ENCODE measurements at regions not wholly inside any gene's neighbourhood (a gene's known extent, or its start where the extent isn't known, plus 50 kb on each side); places are given as distances from the start of the nearest gene placed in this dataset.
"Not testable (repeated sequence)": the region's sequence is repeated elsewhere in the genome, so short reads cannot be mapped to it uniquely, and the experiment has no call there.

DNA sequence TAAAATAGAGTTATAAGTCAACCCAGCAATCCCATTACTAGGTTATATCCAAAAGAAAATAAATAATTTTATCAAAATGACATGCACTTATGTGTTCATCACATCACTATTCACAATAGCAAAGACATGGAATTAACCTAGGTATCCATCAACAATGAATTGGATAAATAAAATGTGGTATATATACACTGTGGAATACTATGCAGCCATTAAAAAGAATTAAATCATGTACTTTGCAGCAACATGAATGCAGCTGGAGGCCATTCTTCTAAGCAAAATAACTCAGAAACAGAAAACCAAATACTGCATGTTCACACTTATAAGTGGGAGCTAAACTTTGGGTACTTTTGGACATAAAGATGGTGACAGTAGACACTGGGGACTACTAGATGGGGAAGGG is 626.0 kb downstream of the ADCYAP1 start:
- H3K27me3 ChIP-seq = no peaks in the 10 kb centered on the region
- no peak overlapping the region for H3K27ac ChIP-seq
- DNase-seq = no peak
- intact Hi-C loops (cut with DNase I) = no loop called here
- no peaks in the 10 kb centered on the region for H3K4me1 ChIP-seq
- H3K36me3 ChIP-seq = no peaks in the 10 kb centered on the region
- no peak overlapping the region for H3K4me3 ChIP-seq
- no peak for TF ChIP-seq POLR2A (IDR thresholded peaks at IDR 0.05)
- TF ChIP-seq, protein P1, sequence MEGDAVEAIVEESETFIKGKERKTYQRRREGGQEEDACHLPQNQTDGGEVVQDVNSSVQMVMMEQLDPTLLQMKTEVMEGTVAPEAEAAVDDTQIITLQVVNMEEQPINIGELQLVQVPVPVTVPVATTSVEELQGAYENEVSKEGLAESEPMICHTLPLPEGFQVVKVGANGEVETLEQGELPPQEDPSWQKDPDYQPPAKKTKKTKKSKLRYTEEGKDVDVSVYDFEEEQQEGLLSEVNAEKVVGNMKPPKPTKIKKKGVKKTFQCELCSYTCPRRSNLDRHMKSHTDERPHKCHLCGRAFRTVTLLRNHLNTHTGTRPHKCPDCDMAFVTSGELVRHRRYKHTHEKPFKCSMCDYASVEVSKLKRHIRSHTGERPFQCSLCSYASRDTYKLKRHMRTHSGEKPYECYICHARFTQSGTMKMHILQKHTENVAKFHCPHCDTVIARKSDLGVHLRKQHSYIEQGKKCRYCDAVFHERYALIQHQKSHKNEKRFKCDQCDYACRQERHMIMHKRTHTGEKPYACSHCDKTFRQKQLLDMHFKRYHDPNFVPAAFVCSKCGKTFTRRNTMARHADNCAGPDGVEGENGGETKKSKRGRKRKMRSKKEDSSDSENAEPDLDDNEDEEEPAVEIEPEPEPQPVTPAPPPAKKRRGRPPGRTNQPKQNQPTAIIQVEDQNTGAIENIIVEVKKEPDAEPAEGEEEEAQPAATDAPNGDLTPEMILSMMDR (IDR thresholded peaks at IDR 0.05) = no peak
- TF ChIP-seq EP300 (IDR thresholded peaks at IDR 0.05) = no peak
- no peaks in the 10 kb centered on the region for H3K9me3 ChIP-seq

GRCh38 chr18:1539276-1539675 is 634.6 kb downstream of the ADCYAP1 start:
- H3K4me1 ChIP-seq = no peaks in the 10 kb centered on the region
- no peak for DNase-seq
- TF ChIP-seq, protein P1 (IDR thresholded peaks at IDR 0.05) = no peak
- TF ChIP-seq POLR2A (IDR thresholded peaks at IDR 0.05) (no peak), POLR2AphosphoS5 (IDR thresholded peaks at IDR 0.05) (no peak), EP300 (IDR thresholded peaks at IDR 0.05) (no peak)
- H3K36me3 ChIP-seq = no peaks in the 10 kb centered on the region
- 81 to 87% methylated on average over 2 of the region's 2 CpGs for WGBS, 2 donors
- H3K27me3 ChIP-seq = no peaks in the 10 kb centered on the region
- no peak overlapping the region for H3K4me3 ChIP-seq
- intact Hi-C loops (cut with DNase I) = no loop called here
- H3K9me3 ChIP-seq = no peaks in the 10 kb centered on the region
- H3K27ac ChIP-seq = no peak overlapping the region

DNA sequence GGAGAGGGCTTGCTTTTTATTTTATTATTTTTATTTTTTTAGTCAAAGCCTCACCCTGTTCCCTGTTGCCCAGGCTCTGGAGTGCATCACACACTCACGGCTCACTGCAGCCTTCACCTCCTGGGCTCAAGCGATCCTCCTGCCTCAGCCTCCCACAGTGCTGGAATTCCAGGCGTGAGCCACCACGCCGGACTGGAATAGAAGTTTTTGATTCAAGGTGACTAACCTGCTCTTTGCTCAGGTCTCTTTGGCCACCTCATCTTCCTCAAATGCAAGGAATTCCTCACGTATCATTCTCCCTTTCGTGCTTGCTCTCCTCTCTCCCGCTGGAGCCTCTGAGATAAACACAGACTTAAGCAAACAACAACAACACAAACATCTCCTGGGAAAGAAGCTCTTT is 636.8 kb downstream of the ADCYAP1 start:
- Histone ChIP-seq H3K4me3 (no peak overlapping the region), H3K36me3 (no peaks in the 10 kb centered on the region), H3K27ac (no peak overlapping the region), H3K27me3 (no peaks in the 10 kb centered on the region), H3K9me3 (no peaks in the 10 kb centered on the region), H3K4me1 (no peaks in the 10 kb centered on the region)
- no peak for TF ChIP-seq POLR2A (IDR thresholded peaks at IDR 0.05)
- TF ChIP-seq EP300 (IDR thresholded peaks at IDR 0.05) = no peak
- TF ChIP-seq, protein P1 (IDR thresholded peaks at IDR 0.05) = no peak
- TF ChIP-seq POLR2AphosphoS5 (IDR thresholded peaks at IDR 0.05) = no peak
- no peak for DNase-seq
- 85 to 86% methylated on average over 8 of the region's 8 CpGs for WGBS, 2 donors
- intact Hi-C loops (cut with DNase I) = no loop called here

DNA sequence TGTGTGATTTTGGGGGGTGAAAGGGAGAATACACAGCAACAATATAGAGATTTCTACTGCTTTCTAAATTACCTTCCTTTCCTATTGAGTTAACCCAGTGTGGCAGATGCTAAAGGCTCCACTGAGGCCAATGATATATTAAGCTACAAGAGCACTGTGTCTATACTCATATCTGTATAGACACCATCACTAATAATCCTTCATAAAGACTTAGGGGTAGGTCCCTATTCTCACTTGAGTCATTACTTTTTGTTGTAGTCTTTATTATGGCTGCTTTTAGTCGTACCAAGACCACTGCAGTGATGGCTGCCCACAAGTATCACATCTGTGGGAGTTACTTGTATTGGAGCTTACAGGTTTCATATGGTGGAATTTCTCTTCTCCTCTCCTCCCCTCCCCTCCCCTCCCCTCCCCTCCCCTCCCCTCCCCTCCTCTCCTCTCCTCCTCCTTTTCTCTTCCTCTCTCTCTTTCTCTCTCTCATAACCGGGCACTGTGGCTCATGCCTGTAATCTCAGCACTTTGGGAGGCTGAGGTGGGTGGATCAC is 637.6 kb downstream of the ADCYAP1 start:
- Histone ChIP-seq H3K9me3 (no peaks in the 10 kb centered on the region), H3K27me3 (no peaks in the 10 kb centered on the region), H3K4me3 (no peak overlapping the region), H3K36me3 (no peaks in the 10 kb centered on the region), H3K4me1 (no peaks in the 10 kb centered on the region), H3K27ac (no peak overlapping the region)
- DNase-seq = no peak
- TF ChIP-seq, protein P1 (IDR thresholded peaks at IDR 0.05) = no peak
- TF ChIP-seq POLR2A (IDR thresholded peaks at IDR 0.05) = no peak
- no peak for TF ChIP-seq POLR2AphosphoS5 (IDR thresholded peaks at IDR 0.05)
- TF ChIP-seq EP300 (IDR thresholded peaks at IDR 0.05) = no peak
- intact Hi-C loops (cut with DNase I) = no loop called here
- WGBS, 2 donors = 68 to 90% methylated on average over 2 of the region's 2 CpGs

- no peaks in the 10 kb centered on the region for H3K9me3 ChIP-seq
- DNase-seq = no peak
- no peak overlapping the region for H3K4me3 ChIP-seq
- H3K36me3 ChIP-seq = no peaks in the 10 kb centered on the region
- H3K27ac ChIP-seq = no peak overlapping the region
- 55 to 78% methylated on average over 3 of the region's 3 CpGs for WGBS, 2 donors
- no peaks in the 10 kb centered on the region for H3K27me3 ChIP-seq
- H3K4me1 ChIP-seq = no peaks in the 10 kb centered on the region
- TF ChIP-seq POLR2AphosphoS5 (IDR thresholded peaks at IDR 0.05) = no peak
- TF ChIP-seq, protein P1 (IDR thresholded peaks at IDR 0.05) = no peak
- TF ChIP-seq POLR2A (IDR thresholded peaks at IDR 0.05) = no peak
- TF ChIP-seq EP300 (IDR thresholded peaks at IDR 0.05) = no peak
- intact Hi-C loops (cut with DNase I) = no loop called here
Measured at GRCh38 chr18:1544016-1544415, 639.3 kb downstream of the ADCYAP1 start.

GRCh38 chr18:1557711-1558110 is 653.0 kb downstream of the ADCYAP1 start:
- H3K4me3 ChIP-seq; DNase-seq; H3K36me3 ChIP-seq; H3K4me1 ChIP-seq; H3K27me3 ChIP-seq; H3K27ac ChIP-seq; H3K9me3 ChIP-seq; intact Hi-C loops (cut with DNase I): not testable (repeated sequence)
- 87 to 88% methylated on average over 1 of the region's 1 CpG for WGBS, 2 donors

Data from sigmoid colon (tissue), 6 donors.